Gastroesophageal sphincter (tissue), 4 donors: ENCODE measurements at regions not wholly inside any gene's neighbourhood (a gene's known extent, or its start where the extent isn't known, plus 50 kb on each side); places are given as distances from the start of the nearest gene placed in this dataset.

ENCODE experiments used
- ATAC-seq: fragments of 150-250 bp; one replicate; pipeline ENCODE4 v1.9.1; 2016; ENCODE audit warnings: mild to moderate bottlenecking, moderate library complexity
- H3K27ac ChIP-seq, 4 donors: fragments of 200-600 bp; sonication (generic) in 3 of 4; 1 replicate in 3 of 4; 2 replicates in 1 of 4; pipeline ENCODE4 v1.5.1; 2016 to 2019
- H3K27me3 ChIP-seq: fragments of 200-600 bp; sonication (generic); one replicate; pipeline ENCODE4 v1.5.1; 2019
- H3K36me3 ChIP-seq, 2 donors: fragments of 200-600 bp; sonication (generic); one replicate each; pipeline ENCODE4 v1.5.1; 2019; ENCODE audit warnings: control low read depth in 1 of 2
- H3K4me1 ChIP-seq, 3 donors: fragments of 200-600 bp; sonication (generic); 1 replicate in 2 of 3; 2 replicates in 1 of 3; pipeline ENCODE4 v1.5.1; 2016 to 2019; ENCODE audit warnings: control low read depth in 2 of 3
- H3K4me3 ChIP-seq, 2 donors: fragments of 200-600 bp; sonication (generic); one replicate each; pipeline ENCODE4 v1.5.1; 2019; ENCODE audit warnings: mild to moderate bottlenecking in 1 of 2, moderate library complexity in 1 of 2
- H3K9me3 ChIP-seq, 3 donors: fragments of 200-600 bp; sonication (generic); one replicate each; pipeline ENCODE4 v1.5.1; 2017 to 2019; ENCODE audit warnings: control low read depth in 2 of 3
- CTCF ChIP-seq, 4 experiments: fragments of 200-600 bp in 2 of 4; fragments of 450-650 bp in 2 of 4; sonication (generic) in 1 of 4; IDR thresholded peaks; one replicate each; pipeline ENCODE4 v1.5.1; 2017 to 2019; ENCODE audit warnings: antibody characterized with exemption in 4 of 4, mild to moderate bottlenecking in 2 of 4, moderate library complexity in 2 of 4
- EP300 ChIP-seq: sonication (generic); formaldehyde crosslinking; IDR thresholded peaks from one replicate; pipeline ENCODE4 v1.6.1; 2017; ENCODE audit warnings: antibody characterized with exemption, mild to moderate bottlenecking
- POLR2A ChIP-seq, 2 donors: fragments of 450-650 bp; IDR thresholded peaks; one replicate each; pipeline ENCODE4 v1.6.1; 2017; ENCODE audit warnings: antibody characterized with exemption in 2 of 2, mild to moderate bottlenecking in 2 of 2, moderate library complexity in 1 of 2
- POLR2AphosphoS5 ChIP-seq: sonication (generic); formaldehyde crosslinking; IDR thresholded peaks from one replicate; pipeline ENCODE4 v1.6.1; 2017; ENCODE audit warnings: antibody characterized with exemption
- WGBS, 2 donors: methylation state at CpG; one replicate each; pipeline ENCODE4 v1.1.5; 2018; ENCODE audit warnings: low coverage in 1 of 2; 5-methylcytosine and 5-hydroxymethylcytosine counted together

GRCh38 chr13:70789751-70790150, 681.5 kb upstream of the KLHL1 start:
- Histone ChIP-seq H3K36me3 (no peaks in the 10 kb centered on the region), H3K9me3 (no peaks in the 10 kb centered on the region), H3K4me1 (no peaks in the 10 kb centered on the region), H3K27me3 (no peaks in the 10 kb centered on the region), H3K4me3 (no peak overlapping the region), H3K27ac (no peak overlapping the region)
- no peak for ATAC-seq
- TF ChIP-seq POLR2AphosphoS5, result no peak

- Histone ChIP-seq H3K9me3 (no peaks in the 10 kb centered on the region), H3K4me3 (no peak overlapping the region), H3K4me1 (no peaks in the 10 kb centered on the region), H3K36me3 (no peaks in the 10 kb centered on the region), H3K27me3 (no peaks in the 10 kb centered on the region), H3K27ac (no peak overlapping the region)
- 78 to 94% methylated on average over 3 of the region's 3 CpGs for WGBS, 2 donors
- no peak for ATAC-seq
- no peak for TF ChIP-seq POLR2A (IDR thresholded peaks at IDR 0.05)
- no peak for TF ChIP-seq CTCF (IDR thresholded peaks at IDR 0.05)
Observed at GRCh38 chr13:70788074-70788473, 679.8 kb upstream of the KLHL1 start.

GRCh38 chr13:70784207-70784989, 676.1 kb upstream of the KLHL1 start:
- H3K27me3 ChIP-seq, result no peaks in the 10 kb centered on the region
- no peaks in the 10 kb centered on the region for H3K36me3 ChIP-seq
- no peaks in the 10 kb centered on the region for H3K4me1 ChIP-seq
- WGBS, 2 donors, result 79 to 81% methylated on average over 3 of the region's 3 CpGs
- TF ChIP-seq EP300, result no peak
- no peak for TF ChIP-seq POLR2AphosphoS5
- no peak for TF ChIP-seq POLR2A (IDR thresholded peaks at IDR 0.05)
- TF ChIP-seq CTCF (IDR thresholded peaks at IDR 0.05), result no peak
- H3K4me3 ChIP-seq, result no peak overlapping the region
- no peak overlapping the region for H3K27ac ChIP-seq
- ATAC-seq, result no peak
- H3K9me3 ChIP-seq, result no peaks in the 10 kb centered on the region

- 27 to 31% methylated on average over 1 of the region's 1 CpG for WGBS, 2 donors
- ATAC-seq, result no peak
- H3K27me3 ChIP-seq, result no peaks in the 10 kb centered on the region
- no peak overlapping the region for H3K27ac ChIP-seq
- TF ChIP-seq CTCF (IDR thresholded peaks at IDR 0.05) (no peak), POLR2AphosphoS5 (no peak), EP300 (no peak), POLR2A (IDR thresholded peaks at IDR 0.05) (no peak)
- H3K36me3 ChIP-seq, result no peaks in the 10 kb centered on the region
- H3K9me3 ChIP-seq, result no peaks in the 10 kb centered on the region
- no peaks in the 10 kb centered on the region for H3K4me1 ChIP-seq
- H3K4me3 ChIP-seq, result no peak overlapping the region
Observed at GRCh38 chr13:70769817-70770216, 661.6 kb upstream of the KLHL1 start.

GRCh38 chr13:70758932-70759331, 650.7 kb upstream of the KLHL1 start:
- no peaks in the 10 kb centered on the region for H3K27me3 ChIP-seq
- no peak for TF ChIP-seq POLR2AphosphoS5
- H3K36me3 ChIP-seq, result no peaks in the 10 kb centered on the region
- ATAC-seq, result no peak
- no peaks in the 10 kb centered on the region for H3K4me1 ChIP-seq
- WGBS, 2 donors, result 75 to 90% methylated on average over 4 of the region's 4 CpGs
- no peak overlapping the region for H3K4me3 ChIP-seq
- H3K27ac ChIP-seq, result no peak overlapping the region
- H3K9me3 ChIP-seq, result no peaks in the 10 kb centered on the region

GRCh38 chr13:70756088-70756487, 647.8 kb upstream of the KLHL1 start:
- Histone ChIP-seq H3K4me3 (no peak overlapping the region), H3K27me3 (no peaks in the 10 kb centered on the region), H3K4me1 (no peaks in the 10 kb centered on the region), H3K36me3 (no peaks in the 10 kb centered on the region), H3K9me3 (no peaks in the 10 kb centered on the region), H3K27ac (no peak overlapping the region)
- TF ChIP-seq POLR2AphosphoS5, result no peak
- ATAC-seq, result no peak
